Right renal pelvis (tissue), 4 donors: ENCODE measurements at regions not wholly inside any gene's neighbourhood (a gene's known extent, or its start where the extent isn't known, plus 50 kb on each side); places are given as distances from the start of the nearest gene placed in this dataset.
A peak's percentile ranks its signal among the peaks of the same experiment; 100 is the strongest.
"Not testable (repeated sequence)": the region's sequence is repeated elsewhere in the genome, so short reads cannot be mapped to it uniquely, and the experiment has no call there.

Source experiments
- DNase-seq, 4 donors: peaks; one replicate each; pipeline ENCODE4 v3.0.0-alpha.2; 2013; ENCODE audit warnings: low read depth in 4 of 4, low spot score in 3 of 4, missing footprints in 1 of 4

DNA sequence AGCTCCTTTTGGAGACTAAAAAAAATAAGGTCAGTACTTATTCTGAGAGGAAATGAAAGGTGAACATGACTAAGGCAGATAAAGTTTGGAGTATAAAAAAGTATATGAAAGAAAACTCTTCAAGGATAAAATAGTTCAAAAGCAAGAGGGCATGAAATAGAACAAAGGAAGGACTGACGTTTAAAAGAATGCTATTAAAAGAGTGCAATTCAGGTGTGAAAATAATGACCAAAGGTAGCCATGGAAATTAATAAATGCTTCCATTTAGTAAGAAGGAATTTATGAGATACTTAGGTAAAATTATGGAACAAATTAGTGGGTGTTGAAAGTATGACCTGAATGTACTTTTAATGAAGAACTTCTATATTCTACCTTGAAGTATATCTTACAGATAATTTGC lies 128.2 kb upstream of the WDFY3 start:
- no peak for DNase-seq

DNA sequence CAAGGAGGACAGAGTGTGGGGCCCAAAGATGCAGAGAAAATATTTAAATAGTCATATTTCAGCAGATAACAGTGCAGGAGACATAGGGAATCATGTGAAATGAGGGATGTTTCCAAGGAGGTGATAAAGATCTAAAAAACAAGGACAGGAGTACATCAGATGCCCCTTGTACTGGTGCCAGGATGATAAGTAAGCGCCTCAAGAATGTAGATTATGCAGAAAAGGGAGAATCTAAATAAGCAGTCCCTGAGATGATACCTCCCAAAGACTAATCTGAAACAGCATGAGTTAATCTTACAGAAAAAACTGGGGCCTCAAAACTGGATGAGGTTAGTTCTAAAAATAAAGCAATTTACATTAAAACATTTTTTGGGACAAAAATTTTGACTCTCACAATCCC lies 136.1 kb upstream of the WDFY3 start:
- no peak for DNase-seq

- no peak for DNase-seq
Measured at GRCh38 chr4:85106166-85106565, 139.7 kb upstream of the WDFY3 start.

DNA sequence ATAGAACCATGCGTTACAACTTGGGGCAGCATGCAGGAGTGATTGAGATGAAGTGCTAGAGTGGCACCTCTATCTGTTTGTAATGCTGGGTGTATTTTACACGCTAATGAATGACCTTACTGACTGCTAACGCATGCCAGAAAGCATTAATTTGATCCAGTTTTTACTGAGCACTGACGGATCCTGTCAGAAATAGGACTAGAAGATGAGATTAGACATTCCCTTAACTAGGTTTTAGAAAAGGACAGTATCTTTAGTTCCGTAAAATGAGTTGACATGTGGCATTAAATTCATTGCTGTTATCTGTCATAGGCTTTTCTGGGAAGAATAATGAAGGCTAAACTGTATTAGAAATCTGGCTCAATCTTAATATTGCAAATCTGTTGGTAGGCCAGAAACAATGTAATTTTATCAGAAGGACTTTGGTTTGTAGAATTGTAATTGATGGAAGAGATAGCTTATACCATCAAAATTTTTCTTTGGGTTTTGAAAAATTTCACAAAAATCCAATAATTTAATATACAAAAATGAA lies 140.4 kb upstream of the WDFY3 start:
- no peak for DNase-seq

GRCh38 chr4:85107553-85107952 lies 141.1 kb upstream of the WDFY3 start:
- no peak for DNase-seq

- DNase-seq = no peak
Measured at GRCh38 chr4:85113706-85114105, 147.2 kb upstream of the WDFY3 start.

- no peak for DNase-seq
Measured at GRCh38 chr4:85114526-85114925, 148.0 kb upstream of the WDFY3 start.

- DNase-seq = no peak
Measured at GRCh38 chr4:85116008-85116407, 149.5 kb upstream of the WDFY3 start.

DNA sequence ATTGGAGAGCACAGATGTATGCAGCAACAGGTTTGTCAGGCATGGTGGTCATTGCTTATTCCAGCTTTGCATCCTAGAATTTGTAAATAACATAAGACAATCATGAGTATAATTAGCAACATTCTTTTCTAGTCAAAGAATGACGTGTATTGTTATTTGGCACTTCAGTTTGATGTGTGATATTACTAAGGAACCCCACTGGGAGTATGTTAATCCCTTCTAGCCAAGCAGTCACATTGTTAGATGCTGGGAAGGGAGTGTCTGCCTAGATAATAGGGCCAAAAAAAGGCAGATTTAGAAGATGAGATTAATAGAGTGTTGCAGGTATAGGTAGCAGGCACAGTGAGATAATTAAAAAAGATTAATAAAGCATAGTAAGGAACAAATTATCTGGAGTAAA lies 159.2 kb upstream of the WDFY3 start:
- DNase-seq = no peak

DNA sequence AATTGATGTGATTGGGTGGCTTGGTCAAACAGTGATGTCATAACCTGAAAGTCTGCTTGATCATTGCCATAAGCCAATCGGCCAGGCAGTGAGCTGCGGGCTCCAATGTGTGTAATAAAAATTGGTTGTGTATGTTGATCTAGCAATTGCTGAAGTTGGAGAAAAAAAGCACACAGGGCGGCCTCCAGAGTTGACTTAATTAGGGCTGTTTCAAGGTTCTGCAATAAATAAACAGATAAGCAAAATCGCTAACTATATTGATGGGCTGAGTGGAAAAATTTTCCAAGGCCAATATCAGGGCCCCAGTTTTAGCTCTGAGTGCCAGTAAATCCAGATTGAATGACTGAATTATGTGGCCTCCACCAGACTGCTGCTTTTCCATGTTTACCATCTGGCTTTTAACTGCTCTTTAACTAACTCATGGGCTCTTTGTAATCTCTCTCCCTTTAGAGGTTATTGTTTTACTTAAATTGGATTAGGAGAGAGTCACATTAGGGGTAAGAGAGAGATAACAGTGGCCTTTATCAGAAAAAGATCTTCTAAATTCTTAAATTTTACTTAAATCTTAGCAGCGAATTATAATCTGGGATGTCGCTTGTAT lies 160.6 kb upstream of the WDFY3 start:
- no peak for DNase-seq

- DNase-seq = peak in 1 of 4 donors; percentile 2
Measured at GRCh38 chr4:85127653-85128052, 161.2 kb upstream of the WDFY3 start.

DNA sequence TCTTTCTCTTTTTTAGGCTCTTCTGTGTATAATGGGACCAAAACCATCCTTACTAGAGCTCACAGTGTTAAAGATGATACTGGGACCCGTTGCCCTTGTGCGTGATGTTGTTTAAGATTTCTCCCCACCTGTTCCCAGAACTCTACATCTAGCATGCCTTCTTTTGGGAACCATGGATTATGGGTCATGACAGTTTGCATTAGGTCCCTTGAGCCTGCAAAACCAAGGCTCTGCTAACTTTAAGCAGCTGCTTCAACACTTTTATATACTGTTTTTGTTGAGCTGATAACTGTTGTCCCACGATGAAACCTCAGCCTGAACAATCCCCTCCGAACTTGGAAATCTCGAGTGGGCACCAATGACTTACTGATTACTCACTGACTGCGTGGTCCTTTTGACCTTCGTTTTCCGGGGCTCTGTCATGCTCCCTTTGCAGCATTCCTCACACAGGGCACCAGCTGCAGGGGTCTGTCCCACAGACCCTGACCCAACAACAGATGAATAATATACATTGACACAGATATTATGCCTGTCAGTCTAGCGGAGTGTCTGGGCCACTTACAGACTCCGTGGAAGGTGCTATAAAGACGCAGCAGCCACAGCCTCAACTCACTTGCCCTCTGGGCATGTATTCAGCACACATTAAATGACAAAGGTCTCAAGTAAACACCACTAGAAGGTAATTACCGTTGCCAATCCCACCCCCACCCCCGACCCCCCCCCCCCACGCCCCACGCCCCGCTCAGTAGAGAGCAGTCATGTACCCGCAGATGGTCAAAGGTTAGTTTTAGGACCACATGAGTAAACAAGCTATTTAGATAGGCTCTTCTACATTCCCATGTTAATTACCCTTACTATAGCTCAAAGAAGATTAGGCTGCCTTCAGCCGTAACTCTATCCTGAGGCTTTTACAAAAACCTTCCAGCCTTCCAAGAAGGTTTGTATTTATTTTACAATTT lies 162.0 kb upstream of the WDFY3 start:
- no peak for DNase-seq

GRCh38 chr4:85129354-85130125 lies 163.1 kb upstream of the WDFY3 start:
- DNase-seq = not testable (repeated sequence)

GRCh38 chr4:85132117-85132516 lies 165.6 kb upstream of the WDFY3 start:
- no peak for DNase-seq

DNA sequence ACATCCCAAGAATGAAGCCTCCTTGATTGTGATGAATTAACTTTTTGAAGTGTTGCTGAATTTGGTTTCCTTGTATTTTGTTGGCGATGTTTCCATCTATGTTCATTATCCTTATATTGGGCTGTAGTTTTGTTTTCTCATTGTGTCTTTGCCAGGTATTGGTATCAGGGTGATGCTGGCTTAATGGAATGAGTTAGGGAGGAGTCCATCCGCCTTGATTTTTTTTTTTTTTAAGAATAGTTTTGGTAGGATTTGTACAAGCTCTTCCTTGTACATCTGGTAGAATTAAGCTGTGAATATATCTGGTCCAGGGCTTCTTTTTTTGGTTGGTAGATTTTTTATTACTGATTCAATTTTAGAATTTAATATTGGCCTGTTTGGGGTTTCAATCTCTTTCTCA lies 166.1 kb upstream of the WDFY3 start:
- no peak for DNase-seq

- DNase-seq = not testable (repeated sequence)
Measured at GRCh38 chr4:85139749-85140148, 173.3 kb upstream of the WDFY3 start.

- no peak for DNase-seq
Measured at GRCh38 chr4:85142451-85142850, 176.0 kb upstream of the WDFY3 start.

GRCh38 chr4:85147481-85148076 lies 181.1 kb upstream of the WDFY3 start:
- peak; percentile 31 to 60 (median 44) for DNase-seq

- no peak for DNase-seq
Measured at GRCh38 chr4:85149676-85150075, 183.2 kb upstream of the WDFY3 start.

DNA sequence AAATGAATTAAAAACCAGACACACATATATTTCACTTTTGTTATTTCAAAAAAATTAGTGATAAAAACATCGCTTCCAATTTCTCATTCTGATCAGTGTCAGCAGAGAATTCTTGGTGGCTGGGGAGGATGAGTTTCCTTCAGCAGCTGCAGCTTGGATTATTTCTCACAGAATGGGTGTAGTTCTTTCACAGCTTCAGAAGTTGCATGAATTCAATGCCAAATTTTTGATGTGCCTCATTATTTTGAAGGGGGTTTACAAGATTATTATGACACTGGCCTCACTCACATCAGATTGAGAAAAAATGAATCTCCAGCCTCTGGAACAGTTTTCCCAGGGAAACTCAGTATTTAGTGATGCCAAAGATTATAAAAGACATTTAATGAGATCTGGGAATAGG lies 184.9 kb upstream of the WDFY3 start:
- DNase-seq = no peak

- no peak for DNase-seq
Measured at GRCh38 chr4:85151786-85152185, 185.3 kb upstream of the WDFY3 start.
